HG02885 (cell line): ENCODE measurements at regions not wholly inside any gene's neighbourhood (a gene's known extent, or its start where the extent isn't known, plus 50 kb on each side); places are given as distances from the start of the nearest gene placed in this dataset.
"Not testable (repeated sequence)": the region's sequence is repeated elsewhere in the genome, so short reads cannot be mapped to it uniquely, and the experiment has no call there.

Experiments
- ATAC-seq: cut with Tn5 transposase; IDR thresholded peaks from one replicate; pipeline ENCODE4 v1.9.1; 2021; ENCODE audit warnings: mild to moderate bottlenecking; ENCODE audit not compliant: unreplicated experiment, poor library complexity

GRCh38 chr10:10759806-10760205 is 257.9 kb upstream of the CELF2 start:
- ATAC-seq, result not testable (repeated sequence)

GRCh38 chr10:10765017-10765416 is 252.7 kb upstream of the CELF2 start:
- ATAC-seq, result no peak

GRCh38 chr10:10772411-10772810 is 245.3 kb upstream of the CELF2 start:
- no peak for ATAC-seq

GRCh38 chr10:10772874-10773508 is 244.7 kb upstream of the CELF2 start:
- no peak for ATAC-seq

- no peak for ATAC-seq
Measured at GRCh38 chr10:10774416-10774815, 243.3 kb upstream of the CELF2 start.

- ATAC-seq, result no peak
Measured at GRCh38 chr10:10776363-10776762, 241.3 kb upstream of the CELF2 start.

- ATAC-seq, result no peak
Measured at GRCh38 chr10:10777279-10777678, 240.4 kb upstream of the CELF2 start.

GRCh38 chr10:10777723-10778122 is 239.9 kb upstream of the CELF2 start:
- ATAC-seq, result no peak

GRCh38 chr10:10778959-10779358 is 238.7 kb upstream of the CELF2 start:
- no peak for ATAC-seq

- no peak for ATAC-seq
Measured at GRCh38 chr10:10779511-10779910, 238.2 kb upstream of the CELF2 start.

GRCh38 chr10:10780746-10781145 is 236.9 kb upstream of the CELF2 start:
- ATAC-seq, result no peak

GRCh38 chr10:10782603-10783002 is 235.1 kb upstream of the CELF2 start:
- ATAC-seq, result no peak

- no peak for ATAC-seq
Measured at GRCh38 chr10:10785627-10786026, 232.0 kb upstream of the CELF2 start.

- ATAC-seq, result no peak
Measured at GRCh38 chr10:10786109-10787090, 231.3 kb upstream of the CELF2 start.

GRCh38 chr10:10787586-10787985 is 230.1 kb upstream of the CELF2 start:
- no peak for ATAC-seq

- no peak for ATAC-seq
Measured at GRCh38 chr10:10788761-10789160, 228.9 kb upstream of the CELF2 start.

- ATAC-seq, result no peak
Measured at GRCh38 chr10:10791869-10792268, 225.8 kb upstream of the CELF2 start.

- no peak for ATAC-seq
Measured at GRCh38 chr10:10792681-10793080, 225.0 kb upstream of the CELF2 start.

- no peak for ATAC-seq
Measured at GRCh38 chr10:10794046-10794445, 223.6 kb upstream of the CELF2 start.

GRCh38 chr10:10794791-10795191 is 222.9 kb upstream of the CELF2 start:
- no peak for ATAC-seq

GRCh38 chr10:10796061-10796773 is 221.5 kb upstream of the CELF2 start:
- no peak for ATAC-seq
